Left kidney (tissue), 1 donor: ENCODE measurements at regions not wholly inside any gene's neighbourhood (a gene's known extent, or its start where the extent isn't known, plus 50 kb on each side); places are given as distances from the start of the nearest gene placed in this dataset.

Experiments
- DNase-seq: peaks from one replicate; pipeline ENCODE4 v3.0.0-alpha.2; 2013

- DNase-seq = no peak
These were observed 56.7 kb upstream of the RPS23 start for GRCh38 chr5:82334856-82335255.

- DNase-seq = no peak
These were observed 56.0 kb upstream of the RPS23 start for GRCh38 chr5:82334085-82334692.

GRCh38 chr5:82332886-82333615 lies 54.9 kb upstream of the RPS23 start:
- no peak for DNase-seq

GRCh38 chr5:82332064-82332855 lies 54.1 kb upstream of the RPS23 start:
- DNase-seq = no peak

- DNase-seq = no peak
These were observed 53.4 kb upstream of the RPS23 start for GRCh38 chr5:82331557-82331956.

- DNase-seq = no peak
These were observed 52.5 kb upstream of the RPS23 start for GRCh38 chr5:82330530-82331270.

- DNase-seq = no peak
These were observed 51.2 kb upstream of the RPS23 start for GRCh38 chr5:82329393-82329792.
